Amniotic stem cell (primary cell): ENCODE measurements at regions not wholly inside any gene's neighbourhood (a gene's known extent, or its start where the extent isn't known, plus 50 kb on each side); places are given as distances from the start of the nearest gene placed in this dataset.

Experiments
- DNase-seq: peaks from one replicate; lab custom pipeline; 2025; lab: John Stamatoyannopoulos, UW

DNA sequence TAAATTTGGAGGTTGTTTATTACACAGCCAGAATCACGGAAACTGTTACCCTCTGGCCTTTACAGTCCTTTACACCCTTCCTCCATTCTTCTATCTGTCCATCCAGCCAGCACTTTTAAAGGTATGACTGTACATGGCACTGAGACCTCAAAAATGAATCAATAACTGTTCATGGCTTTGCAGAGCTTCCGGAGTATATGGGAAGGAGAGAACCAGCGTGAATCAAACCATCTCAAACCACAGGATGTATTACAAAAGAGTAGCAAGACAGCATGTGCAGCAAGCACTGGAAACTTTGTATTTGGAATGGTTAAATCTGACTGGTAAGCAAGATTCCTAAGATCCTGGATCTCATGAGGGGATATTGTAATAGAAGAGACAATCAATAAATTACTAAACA, 228.5 kb upstream of the CASK start:
- DNase-seq = no peak

DNA sequence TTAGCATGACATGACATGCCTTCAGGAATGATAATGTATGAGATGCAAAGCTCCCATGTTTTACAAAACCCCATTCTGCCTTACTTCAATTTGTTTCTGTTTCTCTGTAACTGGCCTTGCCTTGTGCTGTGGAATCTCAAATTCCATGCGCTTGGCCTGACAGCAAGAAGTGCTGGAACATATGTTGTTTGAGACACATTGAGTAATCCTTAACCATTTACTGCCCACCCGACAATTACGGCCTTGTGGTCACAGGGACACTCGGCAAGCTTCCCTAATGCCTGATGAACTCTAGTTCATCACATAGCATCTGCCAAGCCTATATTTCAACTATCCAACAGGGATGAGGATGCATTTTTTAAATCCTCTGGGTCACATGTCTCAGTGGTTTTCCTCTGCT, 226.4 kb upstream of the CASK start:
- no peak for DNase-seq

DNA sequence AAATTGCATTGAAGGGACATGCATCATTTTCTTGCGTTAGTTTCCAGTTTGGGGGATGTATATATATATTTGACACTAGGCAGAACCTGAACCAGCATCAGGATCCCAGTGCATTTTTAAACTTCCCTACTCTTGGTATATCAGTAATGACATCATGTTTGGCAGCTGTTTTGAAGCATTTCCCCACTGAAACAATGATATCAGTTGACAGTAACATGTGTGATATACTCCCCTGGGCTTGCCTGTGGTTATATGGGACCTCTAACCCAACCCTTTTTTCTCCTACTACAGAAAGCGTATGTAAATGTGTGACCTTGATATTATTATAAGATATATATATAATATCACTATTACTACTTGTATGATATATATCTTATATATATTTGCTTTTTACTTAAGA, 225.9 kb upstream of the CASK start:
- DNase-seq = no peak

GRCh38 chrX:42143866-42144592, 220.7 kb upstream of the CASK start:
- DNase-seq = no peak

DNA sequence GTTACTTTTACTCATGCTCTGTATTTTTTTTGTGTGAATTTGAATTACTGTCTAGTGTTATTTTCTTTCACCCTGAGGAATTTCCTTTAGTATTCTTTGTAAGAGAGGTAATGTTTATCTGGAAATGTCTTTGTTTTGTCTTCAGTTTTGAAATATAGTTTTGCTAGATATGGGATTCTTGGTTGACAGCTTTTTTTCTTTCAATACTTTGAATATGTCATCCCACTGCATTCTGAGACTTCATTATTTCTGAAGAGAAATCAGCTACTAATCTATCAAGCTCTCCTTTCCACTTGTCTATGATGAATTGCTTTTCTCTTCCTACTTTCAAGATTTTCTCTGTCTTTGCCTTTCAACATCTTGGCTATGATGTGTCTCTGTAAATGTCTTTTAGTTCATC, 217.0 kb upstream of the CASK start:
- no peak for DNase-seq

GRCh38 chrX:42135583-42136228, 212.4 kb upstream of the CASK start:
- no peak for DNase-seq

DNA sequence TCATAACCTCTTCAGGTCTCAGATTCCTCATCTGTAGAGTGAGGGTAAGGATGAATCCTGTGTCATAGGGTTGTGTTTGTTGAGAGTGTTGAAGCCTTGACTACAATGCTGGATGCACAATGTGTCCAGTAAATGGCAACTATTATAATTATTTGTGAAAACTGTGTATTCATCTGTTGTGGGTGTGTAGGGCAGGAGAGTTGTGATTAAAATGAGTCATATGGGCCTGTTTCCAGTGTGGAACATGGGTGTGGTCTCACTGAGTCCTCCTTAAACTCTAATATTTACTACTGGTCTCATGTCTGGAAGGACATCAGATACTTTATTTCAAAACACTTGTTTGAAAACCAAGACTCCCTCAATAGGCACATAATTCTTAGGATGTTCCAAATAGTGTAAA, 208.5 kb upstream of the CASK start:
- no peak for DNase-seq

- no peak for DNase-seq
Measured at GRCh38 chrX:42129022-42129940, 205.9 kb upstream of the CASK start.

- DNase-seq = no peak
Measured at GRCh38 chrX:42128587-42128986, 205.2 kb upstream of the CASK start.

- DNase-seq = no peak
Measured at GRCh38 chrX:42128020-42128419, 204.7 kb upstream of the CASK start.

DNA sequence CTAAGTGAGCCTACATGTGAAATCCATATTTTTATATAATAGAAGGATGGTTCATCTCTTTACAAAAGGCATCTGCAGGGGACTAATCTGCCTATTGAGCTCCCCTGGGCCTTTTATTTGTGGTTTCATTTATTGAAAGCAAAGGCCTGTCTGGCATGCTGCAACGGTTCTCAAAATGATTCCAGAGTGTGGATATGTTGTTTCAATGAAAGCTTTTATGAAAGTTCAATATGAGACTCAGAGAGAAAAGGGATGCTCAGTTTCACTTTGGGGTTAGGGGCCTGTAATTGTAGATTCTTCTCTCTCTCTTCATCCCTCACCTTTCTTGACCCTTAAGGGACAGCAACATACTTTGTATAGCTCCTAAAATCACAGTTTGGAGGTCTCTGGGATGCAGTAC, 204.2 kb upstream of the CASK start:
- DNase-seq = no peak

GRCh38 chrX:42123369-42123768, 200.0 kb upstream of the CASK start:
- no peak for DNase-seq

DNA sequence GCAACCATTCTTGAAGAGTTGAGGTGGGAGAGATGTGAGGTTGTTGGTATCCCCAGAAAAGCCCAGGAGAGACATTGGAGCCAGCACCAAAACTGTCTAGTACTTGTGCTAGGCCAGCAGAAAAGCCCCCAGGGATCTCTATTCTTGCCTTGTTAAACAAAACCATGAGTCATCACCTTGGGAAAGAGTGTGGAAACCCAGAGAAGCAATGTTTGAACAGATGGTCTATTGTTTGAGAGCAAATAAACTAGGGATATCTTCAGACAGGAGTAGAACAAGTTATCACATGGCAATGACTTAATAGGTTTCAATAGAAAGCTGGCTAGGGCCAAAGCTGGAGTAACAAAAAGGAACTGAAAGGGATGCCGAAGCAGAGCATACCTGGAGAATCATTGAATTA, 195.7 kb upstream of the CASK start:
- no peak for DNase-seq

DNA sequence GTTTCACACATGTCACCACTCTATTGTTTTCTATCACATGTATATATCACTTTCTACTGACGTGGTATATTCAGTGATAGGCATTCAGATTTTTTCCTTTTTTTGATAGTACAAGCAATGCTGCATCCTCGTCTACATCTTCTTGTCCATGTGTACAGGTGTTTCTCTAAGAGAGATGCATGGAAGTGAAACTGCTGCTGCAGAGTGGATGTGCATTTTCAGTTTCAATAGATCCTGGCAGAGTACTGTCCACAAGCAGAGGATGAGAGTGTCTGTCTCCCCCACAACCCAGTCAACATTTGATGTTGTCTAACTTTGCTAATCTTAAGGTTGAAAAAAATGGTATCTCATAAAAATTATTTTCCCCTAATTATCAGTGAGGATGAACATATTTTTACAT, 194.0 kb upstream of the CASK start:
- DNase-seq = no peak

GRCh38 chrX:42109428-42109827, 186.1 kb upstream of the CASK start:
- no peak for DNase-seq

DNA sequence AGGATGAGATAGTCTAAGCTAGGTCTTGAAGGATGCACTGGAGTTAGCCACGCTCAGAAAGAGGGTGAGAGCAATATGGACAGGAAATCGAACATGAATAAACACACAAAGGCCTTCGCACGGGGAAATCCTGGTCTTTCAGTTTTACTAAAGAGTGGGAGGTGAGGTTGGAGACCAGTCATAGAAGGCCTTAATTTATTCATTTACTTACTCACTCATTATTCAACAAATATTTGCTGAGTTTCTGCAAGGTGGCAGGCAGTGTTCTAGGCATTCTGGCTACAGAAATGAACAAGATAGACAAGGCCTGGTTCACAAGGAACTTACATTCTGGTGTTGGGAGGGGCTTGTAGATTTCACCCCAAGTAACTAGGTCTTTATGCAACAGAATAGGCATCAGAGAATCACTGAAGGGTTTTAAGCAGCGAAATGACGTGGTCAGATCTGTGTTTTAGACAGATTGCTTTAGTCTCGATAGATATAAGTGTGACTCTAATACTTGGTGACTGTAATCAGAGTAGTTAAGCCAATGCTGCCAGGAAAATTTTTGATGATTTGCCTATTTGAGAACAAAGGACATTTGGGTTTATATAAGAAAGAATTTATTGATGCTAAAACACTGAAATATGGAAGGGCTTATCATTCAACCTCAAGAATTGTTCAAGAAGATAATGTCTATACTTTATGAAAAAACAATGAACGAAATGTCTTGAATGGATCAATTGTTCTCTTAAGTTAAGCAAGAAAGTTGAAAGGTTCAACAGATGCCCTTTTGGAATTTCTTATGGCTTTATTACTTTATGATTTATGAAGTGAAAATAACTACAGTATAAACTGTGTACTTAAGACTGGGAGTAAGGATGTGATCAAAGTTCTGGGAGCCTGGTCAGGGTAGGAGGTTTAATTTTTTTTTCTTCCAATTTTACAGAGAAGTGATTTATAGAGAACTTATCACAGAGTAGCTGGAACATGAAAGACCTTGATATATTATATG, 184.4 kb upstream of the CASK start:
- DNase-seq = no peak

GRCh38 chrX:42106556-42106955, 183.2 kb upstream of the CASK start:
- no peak for DNase-seq

DNA sequence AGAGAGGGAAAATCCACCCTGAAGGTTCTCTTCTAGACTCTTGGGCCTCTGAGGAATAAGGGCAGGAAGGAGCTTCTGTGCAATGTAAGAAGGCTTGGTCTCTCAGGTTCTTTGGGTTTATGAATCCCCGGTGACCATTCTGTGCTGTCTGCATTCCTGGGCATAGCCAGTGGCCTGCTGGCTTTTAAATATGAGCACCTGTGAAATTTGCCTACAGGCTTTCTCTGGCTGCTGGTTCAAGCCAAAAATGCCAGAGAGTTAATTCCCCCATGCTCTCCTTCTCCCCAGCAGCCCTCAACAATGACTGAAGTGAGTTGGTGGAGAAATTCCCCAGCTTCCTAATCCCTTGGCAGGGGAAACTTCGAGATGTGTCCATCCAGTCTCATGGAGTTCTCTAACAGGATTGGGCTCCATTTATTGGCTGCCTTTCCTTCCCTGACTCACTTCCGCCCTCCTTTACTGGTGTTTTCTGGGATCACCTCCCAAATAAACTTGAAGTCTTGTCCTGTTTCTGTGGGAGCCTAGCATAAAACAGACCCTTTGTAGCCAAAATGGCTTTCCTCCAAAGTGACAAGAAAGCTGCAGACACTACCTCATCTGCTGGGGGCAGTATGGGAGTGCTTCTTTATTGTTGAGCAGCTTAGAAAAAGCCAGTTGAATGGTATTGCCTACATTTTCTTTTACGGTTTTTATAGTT, 179.4 kb upstream of the CASK start:
- DNase-seq = no peak

DNA sequence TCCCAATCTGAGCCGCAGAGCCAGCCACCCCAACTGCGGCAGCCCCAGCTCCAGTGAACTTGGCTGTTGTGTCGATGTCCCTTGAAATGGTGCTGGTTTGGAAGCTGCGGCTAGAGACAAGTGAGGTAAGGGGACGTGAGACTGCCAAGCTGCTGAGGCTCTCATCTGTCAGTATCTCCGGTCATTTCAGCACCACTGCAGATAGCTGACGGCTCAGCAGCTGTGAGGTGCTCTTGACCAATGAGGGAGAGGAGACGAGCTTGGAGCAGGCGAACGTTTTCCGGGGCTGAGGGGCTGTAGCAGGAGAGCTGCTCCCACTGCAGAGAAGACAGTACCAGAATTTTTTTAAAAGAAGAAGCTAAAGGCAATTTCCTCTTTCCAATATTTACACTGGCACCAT, 175.5 kb upstream of the CASK start:
- no peak for DNase-seq

GRCh38 chrX:42097486-42097885, 174.1 kb upstream of the CASK start:
- DNase-seq = no peak

GRCh38 chrX:42096265-42096920, 173.0 kb upstream of the CASK start:
- DNase-seq = peak; percentile 63
